K562 (cell line): ENCODE measurements at regions not wholly inside any gene's neighbourhood (a gene's known extent, or its start where the extent isn't known, plus 50 kb on each side); places are given as distances from the start of the nearest gene placed in this dataset.

ENCODE experiments used
- BHLHE40 ChIP-seq: IDR thresholded peaks from 2 replicates; pipeline ENCODE4 v1.6.1; 2011; ENCODE audit warnings: low read length, improper control_type of control experiment
- CTCF ChIP-seq, 3 experiments: IDR thresholded peaks in 2 of 3; conservative IDR thresholded peaks in 1 of 3; 2 replicates each; pipeline ENCODE4 v1.5.1; 2011 to 2012; ENCODE audit warnings: low read length in 3 of 3, mild to moderate bottlenecking in 3 of 3, control low read depth in 2 of 3, improper control_type of control experiment in 1 of 3, inconsistent platforms in 1 of 3, low read depth in 1 of 3, mixed read lengths in 1 of 3, moderate library complexity in 1 of 3; ENCODE audit not compliant: insufficient read depth in 2 of 3
- GMEB1 ChIP-seq: fragments of 250-450 bp; sonication (Bioruptor Pico); IDR thresholded peaks from 2 replicates; pipeline ENCODE4 v1.4.0; 2020; ENCODE audit warnings: mild to moderate bottlenecking
- JUND ChIP-seq, 2 experiments: IDR thresholded peaks; 2 replicates in 1 of 2; 3 replicates in 1 of 2; pipeline ENCODE4 v1.6.1; 2011; ENCODE audit warnings: borderline replicate concordance in 2 of 2, low read depth in 2 of 2, low read length in 2 of 2, improper control_type of control experiment in 1 of 2, missing biosample characterization in 1 of 2, missing genetic modification characterization in 1 of 2, missing genetic modification reagents in 1 of 2
- NRF1 ChIP-seq, 2 experiments: fragments of 450-650 bp; IDR thresholded peaks in 1 of 2; conservative IDR thresholded peaks in 1 of 2; 2 replicates each; pipeline ENCODE4 v1.6.1; 2014; ENCODE audit warnings: mild to moderate bottlenecking in 2 of 2
- SMARCA5 ChIP-seq: fragments of 450-650 bp; IDR thresholded peaks from 2 replicates; pipeline ENCODE4 v1.6.1; 2016
- ZBTB33 ChIP-seq: sonication (generic); formaldehyde crosslinking; IDR thresholded peaks from 2 replicates; pipeline ENCODE4 v1.8.1; 2023; ENCODE audit warnings: mild to moderate bottlenecking, missing genetic modification reagents
- ZBTB34 ChIP-seq: fragments of 250-450 bp; sonication (Bioruptor Pico); IDR thresholded peaks from 2 replicates; pipeline ENCODE4 v1.8.0; 2021; ENCODE audit warnings: mild to moderate bottlenecking, moderate library complexity
- ZBTB7A ChIP-seq: IDR thresholded peaks from 2 replicates; pipeline ENCODE4 v1.6.1; 2011; ENCODE audit warnings: low read depth, mild to moderate bottlenecking, low read length, moderate library complexity, borderline replicate concordance; ENCODE audit not compliant: control insufficient read depth

- TF ChIP-seq ZBTB7A (no peak), GMEB1 (CRISPR knock-in tag) (no peak), ZBTB34 (CRISPR knock-in tag) (no peak), JUND (IDR thresholded peaks at IDR 0.05; ENCODE audit: borderline replicate concordance, low read depth, low read length) (no peak), JUND (tag; IDR thresholded peaks at IDR 0.05; ENCODE audit: borderline replicate concordance, low read depth, low read length) (no peak), CTCF (IDR thresholded peaks at IDR 0.05 in 2 of 3, conservative IDR thresholded peaks at IDR 0.05 in 1 of 3; ENCODE audit: insufficient read depth in 2 of 3, low read depth in 1 of 3, low read length in 3 of 3) (no peak), ZBTB33 (CRISPR knock-in tag) (no peak), NRF1 (conservative IDR thresholded peaks at IDR 0.05 in 1 of 2, IDR thresholded peaks at IDR 0.05 in 1 of 2) (no peak), BHLHE40 (no peak), SMARCA5 (no peak)
These were observed 289.5 kb upstream of the N4BP1 start for GRCh38 chr16:48899500-48899899.
